GM12801 (cell line): ENCODE measurements at regions not wholly inside any gene's neighbourhood (a gene's known extent, or its start where the extent isn't known, plus 50 kb on each side); places are given as distances from the start of the nearest gene placed in this dataset.

Experiments
- TF ChIP-seq, protein P1 (sequence below): IDR thresholded peaks from one replicate; pipeline ENCODE4 v1.5.1; 2011; ENCODE audit warnings: control low read depth; ENCODE audit not compliant: insufficient read length; ENCODE audit errors: extremely low read depth

DNA sequence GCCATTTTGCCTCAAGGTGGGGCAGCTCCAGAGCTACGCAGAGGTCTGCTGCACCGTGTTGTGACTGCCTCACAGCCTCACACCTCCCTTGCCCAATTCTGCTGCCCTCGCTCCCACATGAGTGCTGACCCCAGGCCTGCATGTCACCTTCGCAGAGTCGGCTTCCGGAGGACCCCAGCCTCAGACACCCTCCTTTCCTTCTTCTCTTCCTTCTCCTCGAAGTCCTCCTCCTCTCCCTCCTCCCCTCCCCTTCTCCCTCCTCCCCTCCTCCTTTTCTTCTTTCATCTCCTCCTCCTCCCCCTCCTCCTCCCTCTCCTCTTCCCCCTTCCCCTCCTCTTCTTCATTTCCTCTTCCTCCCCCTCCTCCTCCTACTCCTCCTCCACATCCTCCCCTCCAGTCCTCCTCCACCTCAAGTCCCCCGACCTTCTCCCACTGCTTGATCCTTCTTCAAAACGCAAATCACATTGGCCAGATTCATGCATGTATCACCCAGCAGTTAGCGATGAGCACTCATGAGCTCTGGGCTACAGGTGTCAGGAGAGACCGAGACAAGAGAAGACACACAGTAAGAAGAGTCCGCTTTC is 243.8 kb downstream of the RBFOX3 start:
- TF ChIP-seq, protein P1, sequence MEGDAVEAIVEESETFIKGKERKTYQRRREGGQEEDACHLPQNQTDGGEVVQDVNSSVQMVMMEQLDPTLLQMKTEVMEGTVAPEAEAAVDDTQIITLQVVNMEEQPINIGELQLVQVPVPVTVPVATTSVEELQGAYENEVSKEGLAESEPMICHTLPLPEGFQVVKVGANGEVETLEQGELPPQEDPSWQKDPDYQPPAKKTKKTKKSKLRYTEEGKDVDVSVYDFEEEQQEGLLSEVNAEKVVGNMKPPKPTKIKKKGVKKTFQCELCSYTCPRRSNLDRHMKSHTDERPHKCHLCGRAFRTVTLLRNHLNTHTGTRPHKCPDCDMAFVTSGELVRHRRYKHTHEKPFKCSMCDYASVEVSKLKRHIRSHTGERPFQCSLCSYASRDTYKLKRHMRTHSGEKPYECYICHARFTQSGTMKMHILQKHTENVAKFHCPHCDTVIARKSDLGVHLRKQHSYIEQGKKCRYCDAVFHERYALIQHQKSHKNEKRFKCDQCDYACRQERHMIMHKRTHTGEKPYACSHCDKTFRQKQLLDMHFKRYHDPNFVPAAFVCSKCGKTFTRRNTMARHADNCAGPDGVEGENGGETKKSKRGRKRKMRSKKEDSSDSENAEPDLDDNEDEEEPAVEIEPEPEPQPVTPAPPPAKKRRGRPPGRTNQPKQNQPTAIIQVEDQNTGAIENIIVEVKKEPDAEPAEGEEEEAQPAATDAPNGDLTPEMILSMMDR = no peak

DNA sequence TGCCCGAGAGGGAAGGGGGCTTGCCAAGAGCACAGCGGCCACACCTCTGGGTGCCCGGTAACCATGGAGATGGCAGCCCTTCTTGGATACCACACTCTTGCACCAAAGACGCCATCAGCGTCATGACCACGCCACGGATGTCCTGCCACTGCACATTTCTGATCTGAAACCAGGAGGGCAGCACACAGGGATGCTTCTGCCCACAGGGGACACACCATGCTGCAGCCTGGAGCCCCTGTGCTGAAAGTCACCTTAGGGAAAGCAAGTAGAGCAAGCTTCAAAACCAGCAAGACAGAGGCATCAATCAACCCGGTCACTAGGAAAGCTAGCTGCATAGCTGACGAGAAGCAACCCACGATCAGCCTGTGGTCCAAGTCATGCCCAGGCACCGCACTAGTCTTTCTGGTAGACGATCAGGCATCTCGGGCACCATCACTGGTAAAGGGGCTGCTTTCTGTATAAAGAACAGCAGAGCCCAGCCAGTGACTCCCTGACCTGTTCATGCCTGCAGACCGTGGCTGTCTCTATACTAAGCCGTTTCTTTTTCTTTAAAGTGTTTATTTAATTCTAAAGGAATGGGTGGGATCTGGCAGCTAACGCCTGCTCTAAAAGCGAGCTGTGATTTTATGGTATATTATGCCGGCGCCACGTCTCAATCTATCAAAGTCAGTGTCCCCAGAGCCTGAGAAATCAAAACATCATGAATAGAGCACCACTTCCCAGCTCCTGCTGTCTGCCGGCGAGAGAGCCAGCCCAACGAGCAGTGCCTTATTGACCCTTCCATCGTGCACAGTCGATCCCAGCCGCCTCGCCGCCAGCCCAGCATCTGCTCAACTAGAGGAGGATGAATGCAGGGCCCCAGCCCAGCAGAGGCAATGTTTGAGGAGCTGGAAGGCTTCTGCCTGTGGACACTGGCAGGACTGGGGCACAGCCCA is 244.7 kb downstream of the RBFOX3 start:
- TF ChIP-seq, protein P1 = no peak

DNA sequence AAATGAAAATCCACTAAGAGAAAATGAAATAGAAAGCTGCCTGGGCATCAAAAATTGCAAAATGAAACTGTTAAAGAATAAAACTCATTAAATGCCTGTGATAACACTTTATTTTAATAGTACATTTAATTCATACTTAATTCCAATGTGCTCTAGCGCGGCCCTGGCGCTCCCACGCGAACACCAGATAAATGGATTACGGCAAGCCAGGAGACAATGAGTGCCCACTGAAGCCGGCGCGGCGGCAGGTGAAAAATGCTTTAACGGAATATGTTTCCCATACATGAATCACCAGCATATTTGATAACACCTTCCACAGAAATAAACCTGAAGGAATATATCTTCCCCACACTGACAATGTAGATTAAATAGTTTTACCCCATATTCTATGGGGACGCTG is 245.5 kb downstream of the RBFOX3 start:
- TF ChIP-seq, protein P1 = no peak

DNA sequence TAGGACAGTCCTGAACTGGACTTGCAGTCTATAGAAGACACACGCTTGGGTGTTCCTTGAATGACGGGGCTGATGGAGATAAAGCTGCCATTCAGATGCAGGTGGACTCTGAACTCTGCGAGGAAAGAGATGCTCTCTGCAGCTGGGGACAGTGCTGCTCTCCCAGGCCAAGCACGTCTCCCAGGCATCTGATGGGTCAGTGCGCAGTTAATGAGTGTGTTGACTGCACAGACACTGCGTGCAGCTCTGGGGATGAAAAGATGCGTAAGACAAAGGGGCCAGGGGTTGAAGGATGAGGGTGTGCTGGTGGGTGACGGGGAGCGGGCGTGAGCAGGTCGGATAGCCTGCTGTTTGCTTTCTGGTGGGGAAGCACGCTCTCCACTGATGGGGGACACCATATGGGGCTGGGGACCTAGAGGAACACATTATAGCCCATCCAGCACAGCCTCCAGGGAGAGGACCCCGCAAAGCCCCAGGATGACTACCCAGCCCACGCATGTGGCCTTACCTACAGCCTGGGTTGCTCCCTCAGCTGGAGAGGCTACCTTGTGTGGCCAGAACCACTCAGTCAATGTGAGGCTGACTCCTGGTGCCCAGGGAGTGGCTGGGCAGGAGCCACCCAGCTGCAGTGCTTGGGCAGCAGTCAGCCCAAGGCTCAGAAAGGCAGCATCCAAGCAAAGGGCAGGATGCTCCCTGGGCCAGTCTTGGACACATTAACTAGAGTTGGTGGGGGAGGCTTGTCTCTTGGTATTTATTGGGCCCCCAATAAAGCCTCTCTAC is 246.3 kb downstream of the RBFOX3 start:
- TF ChIP-seq, protein P1 = no peak

DNA sequence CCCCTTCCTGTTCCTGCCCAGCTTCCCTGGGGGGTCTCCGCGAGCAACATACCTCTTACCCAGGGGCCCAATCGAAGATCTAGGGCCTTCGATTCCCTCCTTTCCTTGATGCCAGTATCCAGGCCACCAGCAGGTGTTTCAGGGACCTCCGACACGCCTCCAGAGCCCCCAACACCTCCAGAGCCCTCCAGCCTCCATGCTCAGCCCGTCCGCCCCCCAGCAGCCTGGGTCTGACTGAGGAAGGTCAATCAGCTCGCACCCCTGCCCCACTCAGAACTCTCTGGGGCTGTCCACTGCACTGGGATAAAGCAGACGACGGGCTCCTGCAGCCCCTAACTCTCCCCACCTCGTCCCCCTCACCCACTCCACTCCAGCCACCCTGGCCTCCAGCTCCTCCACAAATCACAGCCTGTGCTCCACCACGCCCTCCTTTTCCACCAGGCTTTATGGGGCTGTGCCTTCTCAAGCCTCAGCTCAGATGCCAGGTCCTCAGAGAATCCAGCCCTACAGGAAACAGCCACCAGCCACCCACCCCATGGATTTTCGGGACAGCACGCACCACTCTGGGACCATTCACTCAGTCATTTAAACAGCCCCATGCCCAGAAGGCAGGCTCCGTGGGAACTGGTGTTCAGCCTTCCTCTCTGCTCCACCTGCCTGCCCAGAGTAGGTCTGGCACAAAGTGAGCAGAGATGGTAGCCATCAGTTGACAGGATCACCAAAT is 247.1 kb downstream of the RBFOX3 start:
- TF ChIP-seq, protein P1 = no peak

DNA sequence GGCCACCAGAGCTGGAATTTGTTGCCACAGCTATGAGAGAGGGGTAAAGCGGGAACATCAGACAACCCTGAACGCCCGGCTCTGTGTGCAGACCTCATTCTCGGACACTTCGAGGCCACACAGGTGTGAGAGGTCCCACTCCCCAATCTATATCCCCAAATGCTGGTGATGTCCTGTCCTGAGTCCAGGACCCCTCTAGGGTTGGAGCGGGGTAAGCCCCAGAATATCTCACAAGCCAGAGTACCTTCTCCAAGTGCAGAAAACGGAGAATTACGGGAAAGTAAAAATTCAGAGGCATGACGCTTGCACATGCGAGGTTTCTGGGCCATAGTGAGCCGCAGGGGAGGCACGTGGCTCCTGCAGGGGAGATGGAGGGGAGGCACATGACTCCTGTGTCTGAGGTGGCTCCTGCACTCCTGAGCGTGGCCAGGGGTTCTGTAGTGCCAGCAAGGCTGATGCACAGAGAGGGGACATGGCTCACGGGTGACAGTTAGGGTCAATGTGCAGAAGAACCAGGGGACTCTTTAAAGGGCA is 248.0 kb downstream of the RBFOX3 start:
- TF ChIP-seq, protein P1 = no peak
